ENCODE measurements at regions not wholly inside any gene's neighbourhood (a gene's known extent, or its start where the extent isn't known, plus 50 kb on each side); places are given as distances from the start of the nearest gene placed in this dataset.

DNA sequence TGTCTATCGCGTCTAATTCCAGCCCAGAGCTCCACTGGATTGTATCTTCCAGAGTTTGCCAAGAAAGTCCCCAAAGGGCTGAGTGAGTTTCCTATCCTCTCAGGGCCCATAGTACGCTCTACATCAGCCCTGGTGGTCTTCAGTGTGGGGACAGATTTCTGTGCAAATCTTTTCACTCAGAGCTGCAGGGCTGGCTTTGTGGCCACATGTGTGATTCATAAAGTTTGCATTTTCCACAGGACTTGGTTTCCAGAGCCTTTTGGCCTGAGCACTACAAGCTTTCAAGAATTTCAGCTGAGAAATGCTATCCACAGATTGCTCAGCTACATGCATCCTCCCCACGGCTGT, 76.7 kb upstream of the CXCL14 start:
- ATAC-seq (no peak), DNase-seq (ENCODE audit: low read depth, low spot score) (no peak)
- Histone ChIP-seq H3K27me3 (ENCODE audit: control insufficient read depth, insufficient read depth, low read length) (no peaks in the 10 kb centered on the region; the same call in 1 of the 2 replicates), H3K9me3 (ENCODE audit: control insufficient read depth, insufficient read depth, low read depth, low read length) (no peaks in the 10 kb centered on the region), H3K27ac (ENCODE audit: low read length) (no peak overlapping the region), H3K36me3 (ENCODE audit: control insufficient read depth, insufficient read depth, low read length) (no peaks in the 10 kb centered on the region), H3K4me1 (ENCODE audit: control insufficient read depth, insufficient read depth, low read length) (no peaks in the 10 kb centered on the region), H3K4me3 (ENCODE audit: low read depth in 2 of 2, low read length in 2 of 2) (no peak overlapping the region)
- ChIA-PET CTCF (no interaction called here), POLR2A (no interaction called here)
- TF ChIP-seq CTCF (IDR thresholded peaks at IDR 0.05) (no peak), SIN3A (IDR thresholded peaks at IDR 0.05; ENCODE audit: borderline replicate concordance, insufficient read depth, low read depth, low read length) (no peak), REST (IDR thresholded peaks at IDR 0.05; ENCODE audit: insufficient read depth in 1 of 2, low read depth in 2 of 2, low read length in 1 of 2) (no peak), TCF7L2 (IDR thresholded peaks at IDR 0.05; ENCODE audit: low read depth, low read length) (no peak), POLR2AphosphoS5 (IDR thresholded peaks at IDR 0.05; ENCODE audit: low read depth, low read length) (no peak)
- intact Hi-C loops (cut with micrococcal nuclease; ENCODE audit: unreplicated experiment), result no loop called here
- BruUV-seq (replicated peaks), result no TSS peak
- in situ Hi-C loops (cut with HindIII; ENCODE audit: low pct_unique_long_range_greater_than_20kb, low sequenced_read_pairs), result no loop called here

DNA sequence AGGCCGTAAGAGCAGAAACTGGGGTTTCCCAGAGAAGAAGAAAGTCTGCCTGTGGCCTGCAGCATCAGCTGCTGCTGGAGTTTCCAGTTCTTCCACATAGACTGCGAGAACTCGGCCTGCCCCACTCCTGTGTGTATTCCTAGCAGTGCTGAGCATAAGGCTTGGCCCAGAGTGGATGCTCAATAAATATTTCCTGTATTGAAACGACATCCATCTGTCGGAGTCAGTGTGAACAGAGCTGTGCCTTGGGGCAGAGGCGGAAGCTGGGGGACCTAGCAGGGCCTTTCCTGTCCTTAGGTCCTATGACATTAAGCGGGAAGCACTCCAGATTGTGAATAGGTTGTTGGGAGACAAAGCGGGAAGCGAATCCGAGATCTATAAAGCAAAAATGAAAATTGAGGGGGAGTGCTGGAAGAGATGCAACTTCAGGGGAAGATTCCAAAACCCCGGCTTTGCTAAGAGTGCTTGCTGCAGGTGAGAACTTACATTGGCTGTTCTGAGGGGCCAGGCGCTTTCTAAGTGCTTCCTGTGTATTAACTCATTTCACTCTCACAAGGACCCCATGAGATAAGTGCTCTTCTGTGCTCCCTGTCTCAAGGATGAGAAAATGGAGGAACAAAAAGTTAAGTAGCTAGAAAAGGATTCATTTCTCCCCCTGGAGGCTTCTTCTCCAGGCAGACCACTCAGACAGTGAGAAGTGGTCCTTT, 76.1 kb upstream of the CXCL14 start:
- in situ Hi-C loops (cut with HindIII; ENCODE audit: low pct_unique_long_range_greater_than_20kb, low sequenced_read_pairs), result no loop called here

More for the DNA sequence above, 76.1 kb upstream of the CXCL14 start:
- CTCF ChIA-PET, result no interaction called here
- no TSS peak for BruUV-seq (replicated peaks)
- DNase-seq (ENCODE audit: low read depth, low spot score), result no peak
- Histone ChIP-seq H3K4me1 (ENCODE audit: control insufficient read depth, insufficient read depth, low read length) (no peaks in the 10 kb centered on the region), H3K4me3 (ENCODE audit: low read depth in 2 of 2, low read length in 2 of 2) (no peak overlapping the region), H3K9me3 (ENCODE audit: control insufficient read depth, insufficient read depth, low read depth, low read length) (no peaks in the 10 kb centered on the region), H3K27me3 (ENCODE audit: control insufficient read depth, insufficient read depth, low read length) (no peaks in the 10 kb centered on the region; the same call in 1 of the 2 replicates), H3K27ac (ENCODE audit: low read length) (no peak overlapping the region), H3K36me3 (ENCODE audit: control insufficient read depth, insufficient read depth, low read length) (no peaks in the 10 kb centered on the region)
- no peak for ATAC-seq
- no peak for TF ChIP-seq TCF7L2 (IDR thresholded peaks at IDR 0.05; ENCODE audit: low read depth, low read length)
- TF ChIP-seq SIN3A (IDR thresholded peaks at IDR 0.05; ENCODE audit: borderline replicate concordance, insufficient read depth, low read depth, low read length), result no peak
- no peak for TF ChIP-seq POLR2AphosphoS5 (IDR thresholded peaks at IDR 0.05; ENCODE audit: low read depth, low read length)
- no peak for TF ChIP-seq CTCF (IDR thresholded peaks at IDR 0.05)
- no peak for TF ChIP-seq REST (IDR thresholded peaks at IDR 0.05; ENCODE audit: insufficient read depth in 1 of 2, low read depth in 2 of 2, low read length in 1 of 2)
- intact Hi-C loops (cut with micrococcal nuclease; ENCODE audit: unreplicated experiment), result no loop called here
- POLR2A ChIA-PET, result no interaction called here

Data from Panc1 (cell line).